DMS 273 (cell line): ENCODE measurements at regions not wholly inside any gene's neighbourhood (a gene's known extent, or its start where the extent isn't known, plus 50 kb on each side); places are given as distances from the start of the nearest gene placed in this dataset.

Source experiments
- DNase-seq: peaks from one replicate; lab custom pipeline; 2025; ENCODE audit not compliant: unreplicated experiment; lab: John Stamatoyannopoulos, UW

DNA sequence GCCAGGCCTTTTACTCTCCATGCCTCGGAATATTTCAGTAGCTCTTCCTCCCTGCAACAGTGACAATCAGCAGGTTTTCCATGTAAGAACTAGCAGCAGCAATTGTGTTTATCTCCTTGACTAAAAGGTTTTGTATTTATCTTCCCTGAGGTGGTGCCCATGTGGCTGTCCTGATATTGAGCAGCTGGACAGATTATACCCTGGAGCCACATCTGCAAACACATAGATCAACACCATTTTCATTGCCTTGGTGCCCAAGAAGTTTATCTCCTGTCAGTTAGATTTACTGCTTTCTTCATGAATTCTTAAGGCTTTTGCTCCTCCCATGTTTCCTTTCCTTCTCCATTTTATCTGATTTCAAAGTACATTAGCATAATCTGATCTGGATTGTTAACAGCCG lies 378.4 kb downstream of the SPATA31D1 start:
- no peak for DNase-seq

- no peak for DNase-seq
Observed at GRCh38 chr9:82367929-82368328, 379.4 kb downstream of the SPATA31D1 start.

GRCh38 chr9:82369251-82369945 lies 380.8 kb downstream of the SPATA31D1 start:
- DNase-seq: no peak

- no peak for DNase-seq
Observed at GRCh38 chr9:82375041-82375440, 386.5 kb downstream of the SPATA31D1 start.

DNA sequence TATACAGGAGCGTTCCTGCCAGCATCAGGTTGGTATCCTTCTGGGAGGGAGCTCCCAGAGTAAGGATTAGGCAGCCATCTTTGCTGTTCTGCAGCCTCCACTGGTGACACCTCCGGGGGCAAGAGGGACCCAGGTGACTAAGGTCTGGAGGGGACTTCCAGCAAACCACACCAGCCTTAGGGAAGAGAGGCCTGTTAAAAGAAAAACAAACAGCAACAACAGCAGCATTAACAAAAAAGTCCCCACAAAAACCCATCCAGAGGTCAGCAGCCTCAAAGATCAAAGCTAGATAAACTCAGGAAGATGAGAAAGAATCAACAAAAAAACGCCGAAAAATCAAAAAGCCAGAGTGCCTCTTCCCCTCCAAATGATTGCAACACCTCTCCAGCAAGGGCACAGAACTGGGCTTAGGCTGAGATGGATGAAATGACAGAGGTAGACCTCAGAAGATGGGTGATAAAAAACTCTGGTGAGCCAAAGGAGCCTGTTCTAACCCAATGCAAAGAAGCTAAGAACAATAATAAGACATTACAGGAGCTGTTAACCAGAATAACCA lies 388.2 kb downstream of the SPATA31D1 start:
- DNase-seq: no peak

DNA sequence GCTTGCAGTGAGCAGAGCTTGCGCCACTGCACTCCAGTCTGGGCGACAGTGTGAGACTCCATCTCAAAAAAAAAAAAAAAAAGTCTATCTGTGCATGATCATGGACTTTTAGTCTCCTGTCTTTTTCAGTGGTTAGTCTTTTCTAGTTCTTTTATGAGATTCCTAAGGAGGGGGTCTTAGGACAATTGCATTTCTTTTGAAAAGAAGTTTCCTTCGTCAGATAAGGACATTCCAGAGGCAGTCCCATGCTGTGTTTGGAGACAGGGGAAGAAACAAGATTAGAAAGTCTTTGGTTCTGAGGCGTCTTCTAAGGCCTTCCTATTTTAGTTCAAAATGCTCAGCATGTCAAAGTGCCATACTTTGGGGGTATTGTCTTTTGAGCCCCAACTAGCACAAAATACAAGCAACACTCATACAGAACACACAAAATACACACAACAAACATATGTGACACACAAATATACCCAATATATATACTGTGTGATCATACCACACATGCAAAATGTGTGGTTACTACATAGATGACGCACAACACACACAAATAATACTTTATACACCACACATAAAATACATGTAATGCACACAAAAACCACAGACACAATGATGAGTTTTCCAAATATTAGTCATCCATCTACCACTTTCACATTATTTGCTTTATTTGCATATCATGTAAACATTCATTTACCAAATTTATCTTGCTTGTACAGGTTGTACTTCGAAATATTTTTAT lies 394.5 kb downstream of the SPATA31D1 start:
- no peak for DNase-seq

DNA sequence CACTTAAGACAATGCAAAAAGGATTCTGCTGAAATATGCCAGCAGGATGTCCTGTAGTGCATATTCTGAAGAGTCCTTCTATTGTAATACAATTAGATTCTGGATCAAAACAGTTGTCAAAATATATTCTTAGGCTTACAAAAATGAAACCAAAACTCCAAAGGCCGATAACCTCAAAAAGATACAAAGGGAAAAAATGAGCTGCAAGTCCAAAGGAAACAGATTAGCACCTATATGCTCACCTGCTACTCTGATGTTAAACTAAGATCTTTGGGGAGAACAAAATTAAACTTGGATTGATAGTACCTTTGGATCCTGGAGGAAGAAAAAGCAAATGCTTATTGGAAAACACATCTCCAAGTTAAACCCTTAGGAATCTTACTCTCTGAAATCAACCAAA lies 397.1 kb downstream of the SPATA31D1 start:
- no peak for DNase-seq

- DNase-seq: no peak
Observed at GRCh38 chr9:82397534-82397933, 409.0 kb downstream of the SPATA31D1 start.

DNA sequence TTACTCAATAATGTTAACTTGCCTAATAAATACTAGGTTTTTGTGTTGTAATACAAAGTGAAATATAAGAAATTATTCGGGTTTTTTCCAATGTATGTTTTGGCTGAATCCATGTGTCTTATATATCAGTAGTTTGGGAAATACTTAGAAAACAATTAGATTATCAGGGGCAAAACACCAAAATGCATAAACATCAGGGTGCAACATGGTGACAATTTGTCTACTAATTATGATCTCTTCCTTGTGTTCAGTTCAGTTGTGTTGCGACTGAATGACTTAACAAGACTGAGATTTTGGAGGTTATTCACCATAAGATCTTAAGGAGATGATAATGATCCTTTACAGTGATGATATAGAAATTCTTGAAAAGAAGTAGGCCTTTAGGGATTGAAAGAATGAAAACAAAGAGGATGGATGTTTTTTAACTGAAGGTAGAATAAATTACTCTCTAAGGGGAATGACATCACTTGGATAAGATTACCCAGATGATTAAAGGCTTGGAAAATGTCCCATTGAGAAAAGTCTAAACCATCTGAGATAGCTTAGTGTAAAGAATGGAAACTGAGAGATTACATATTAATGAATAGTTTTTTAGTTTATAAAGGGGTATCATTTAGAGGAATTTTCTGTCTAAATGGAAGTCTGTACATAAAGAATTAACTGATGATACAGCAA lies 415.8 kb downstream of the SPATA31D1 start:
- peak; percentile 78 for DNase-seq

DNA sequence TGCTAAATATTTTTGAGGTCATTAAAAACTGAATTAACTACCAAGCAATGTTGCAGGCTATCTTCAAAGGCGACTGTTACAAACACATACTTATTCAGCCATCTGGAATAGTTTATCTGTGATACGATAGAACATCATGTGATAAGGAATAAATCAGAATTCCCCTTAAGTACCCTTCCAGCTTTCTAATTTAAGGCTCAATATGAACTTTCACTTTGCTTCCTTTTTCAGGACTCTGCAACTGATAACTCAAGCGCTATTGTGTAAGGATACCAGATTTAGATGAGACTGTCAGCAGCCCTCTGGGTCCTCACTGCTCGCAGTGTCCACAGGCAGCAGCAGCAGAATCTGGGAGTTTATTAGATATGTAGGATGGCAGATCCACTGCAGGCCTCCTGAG lies 416.3 kb downstream of the SPATA31D1 start:
- DNase-seq: peak; percentile 67

DNA sequence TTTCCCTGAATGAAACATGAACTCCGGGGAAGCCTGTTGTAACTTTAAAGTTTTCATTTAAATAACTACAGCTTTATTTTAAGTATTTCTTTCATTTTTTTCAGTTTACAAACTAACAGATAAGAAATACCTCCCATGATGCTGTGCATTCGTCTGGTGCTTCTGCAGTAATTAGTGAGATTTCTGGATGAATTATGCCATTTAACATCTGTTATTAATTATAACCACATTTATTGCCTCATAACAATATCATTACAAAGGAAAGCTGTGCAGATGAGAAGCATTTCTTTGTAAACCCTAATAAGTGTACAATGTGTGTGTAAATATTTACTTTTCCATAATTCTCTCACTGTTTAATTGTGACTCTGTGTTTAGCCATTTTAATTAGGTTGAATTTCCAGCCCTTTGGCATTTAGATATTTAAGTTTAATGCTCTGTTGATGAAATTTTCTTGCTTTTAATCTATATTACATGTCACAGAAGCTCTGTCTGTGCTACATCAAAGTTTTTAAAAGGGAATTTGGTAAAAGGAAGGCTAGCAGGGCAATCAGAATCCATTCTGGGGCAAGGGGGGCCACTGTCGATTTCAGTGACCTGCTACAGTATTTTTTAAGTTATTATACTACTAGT lies 418.0 kb downstream of the SPATA31D1 start:
- DNase-seq: no peak

DNA sequence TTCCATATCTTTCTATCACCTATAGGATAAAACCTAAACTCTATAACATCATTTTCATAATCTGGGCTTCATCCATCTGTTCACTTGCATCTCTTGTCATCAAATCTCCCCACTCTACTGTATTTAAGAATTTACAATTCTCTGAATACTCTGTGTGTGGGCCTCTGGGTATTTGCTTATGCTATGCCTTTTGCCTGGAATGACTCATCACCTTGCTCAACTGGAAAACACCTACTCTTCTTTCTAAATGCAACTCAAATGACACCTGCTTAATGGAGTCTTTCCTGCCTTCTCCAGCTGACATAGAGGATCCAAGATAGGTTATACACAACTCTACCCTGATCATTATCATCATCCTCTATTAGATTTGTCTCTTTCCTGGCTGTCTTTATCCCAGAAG lies 421.7 kb downstream of the SPATA31D1 start:
- no peak for DNase-seq

- DNase-seq: no peak
Observed at GRCh38 chr9:82410866-82411265, 422.3 kb downstream of the SPATA31D1 start.

DNA sequence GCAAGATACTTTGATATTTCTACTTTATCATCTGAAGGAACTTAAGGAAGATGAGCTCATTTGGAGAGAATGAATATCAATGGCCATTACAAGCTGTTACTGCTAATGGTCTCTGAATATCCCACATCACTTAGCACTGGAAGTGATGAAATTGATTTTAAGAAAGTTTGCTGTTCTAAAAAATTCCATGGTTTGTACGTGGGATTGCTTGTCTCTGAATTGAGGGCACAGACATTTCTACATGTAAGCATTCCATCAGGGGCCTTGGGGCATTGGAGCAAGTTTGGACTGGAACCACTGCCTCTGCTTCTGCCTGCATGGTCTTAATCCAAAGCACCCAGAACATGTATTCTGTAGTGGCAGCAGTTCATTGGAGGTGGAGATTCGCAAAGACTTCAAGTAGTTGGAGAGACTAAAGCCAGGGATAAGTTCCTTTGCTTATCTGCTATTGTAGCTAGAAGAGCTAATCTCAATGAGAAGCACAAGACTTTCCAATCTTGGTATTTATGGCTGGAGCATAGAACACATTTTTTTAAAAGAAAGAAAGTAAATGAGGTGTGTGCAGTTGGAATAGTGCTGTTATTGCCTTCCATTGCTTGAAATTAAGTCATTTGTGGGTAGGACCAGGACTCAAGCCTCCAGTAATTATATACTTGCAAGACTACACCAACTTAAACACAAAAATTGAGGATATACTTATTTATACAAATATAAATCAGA lies 424.2 kb downstream of the SPATA31D1 start:
- DNase-seq: no peak

GRCh38 chr9:82417501-82417900 lies 428.9 kb downstream of the SPATA31D1 start:
- no peak for DNase-seq

DNA sequence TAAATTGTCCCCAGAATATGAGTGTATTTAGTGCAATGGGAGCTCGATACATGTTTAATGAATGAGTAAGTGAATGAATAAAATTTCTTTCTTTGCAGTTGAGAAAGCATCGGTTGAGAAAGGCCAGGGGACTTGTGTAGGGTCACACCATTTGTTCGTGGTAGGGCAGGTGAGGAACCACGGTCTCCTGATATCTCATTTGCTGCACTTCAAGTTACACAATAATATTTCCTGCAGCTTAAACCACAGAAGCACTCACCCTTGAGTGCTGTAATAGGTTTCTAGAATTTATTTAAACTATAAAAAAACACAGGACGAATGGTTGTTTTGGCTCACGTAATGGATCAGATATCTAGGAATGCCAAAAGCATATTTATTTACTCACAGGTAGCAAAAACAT lies 429.8 kb downstream of the SPATA31D1 start:
- DNase-seq: no peak

GRCh38 chr9:82419696-82420486 lies 431.3 kb downstream of the SPATA31D1 start:
- DNase-seq: no peak

GRCh38 chr9:82421498-82421897 lies 432.9 kb downstream of the SPATA31D1 start:
- DNase-seq: no peak

- no peak for DNase-seq
Observed at GRCh38 chr9:82423700-82424099, 435.1 kb downstream of the SPATA31D1 start.

DNA sequence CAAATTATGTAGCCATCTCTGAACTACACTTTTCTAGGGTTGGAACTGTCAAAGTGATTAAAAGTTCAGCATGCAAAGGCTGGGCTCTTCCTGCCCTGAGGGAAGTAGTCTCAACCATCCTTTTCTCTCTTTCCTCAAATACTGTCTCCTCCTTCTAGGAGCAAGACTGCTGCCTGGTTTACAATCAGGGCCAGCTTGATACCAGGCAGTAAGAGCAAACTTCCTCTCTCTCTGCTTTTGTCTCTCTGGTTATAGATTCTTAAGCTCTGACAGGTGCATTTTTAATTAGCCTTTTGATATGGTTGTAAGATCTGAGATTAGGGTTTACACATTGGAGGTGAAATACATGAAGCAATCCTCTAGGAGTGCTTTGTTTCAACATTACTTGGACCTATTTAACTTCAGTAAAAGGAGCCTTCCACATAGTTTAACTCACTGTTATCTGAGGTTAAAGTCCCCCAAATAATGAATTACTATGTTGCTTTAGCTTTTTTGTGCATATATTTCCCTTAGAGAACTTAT lies 436.1 kb downstream of the SPATA31D1 start:
- no peak for DNase-seq
